H1 (cell line): ENCODE measurements at regions not wholly inside any gene's neighbourhood (a gene's known extent, or its start where the extent isn't known, plus 50 kb on each side); places are given as distances from the start of the nearest gene placed in this dataset.

ENCODE experiments used
- CEBPB ChIP-seq: IDR thresholded peaks from 2 replicates; pipeline ENCODE4 v1.6.1; 2012; ENCODE audit warnings: low read depth, low read length
- RBBP5 ChIP-seq: IDR thresholded peaks from 2 replicates; pipeline ENCODE4 v1.7.1; 2012; ENCODE audit warnings: low read depth, mild to moderate bottlenecking, inconsistent platforms, low read length, moderate library complexity, borderline replicate concordance
- SP1 ChIP-seq: IDR thresholded peaks from 2 replicates; pipeline ENCODE4 v1.6.1; 2011; ENCODE audit warnings: low read depth, low read length
- TF ChIP-seq, protein P1 (sequence below): fragments of 300-600 bp; sonication (generic); IDR thresholded peaks from 2 replicates; pipeline ENCODE4 v1.7.1; 2012; ENCODE audit warnings: low read length, moderate library complexity, mild to moderate bottlenecking, inconsistent platforms; ENCODE audit not compliant: insufficient replicate concordance

- TF ChIP-seq, protein P1, sequence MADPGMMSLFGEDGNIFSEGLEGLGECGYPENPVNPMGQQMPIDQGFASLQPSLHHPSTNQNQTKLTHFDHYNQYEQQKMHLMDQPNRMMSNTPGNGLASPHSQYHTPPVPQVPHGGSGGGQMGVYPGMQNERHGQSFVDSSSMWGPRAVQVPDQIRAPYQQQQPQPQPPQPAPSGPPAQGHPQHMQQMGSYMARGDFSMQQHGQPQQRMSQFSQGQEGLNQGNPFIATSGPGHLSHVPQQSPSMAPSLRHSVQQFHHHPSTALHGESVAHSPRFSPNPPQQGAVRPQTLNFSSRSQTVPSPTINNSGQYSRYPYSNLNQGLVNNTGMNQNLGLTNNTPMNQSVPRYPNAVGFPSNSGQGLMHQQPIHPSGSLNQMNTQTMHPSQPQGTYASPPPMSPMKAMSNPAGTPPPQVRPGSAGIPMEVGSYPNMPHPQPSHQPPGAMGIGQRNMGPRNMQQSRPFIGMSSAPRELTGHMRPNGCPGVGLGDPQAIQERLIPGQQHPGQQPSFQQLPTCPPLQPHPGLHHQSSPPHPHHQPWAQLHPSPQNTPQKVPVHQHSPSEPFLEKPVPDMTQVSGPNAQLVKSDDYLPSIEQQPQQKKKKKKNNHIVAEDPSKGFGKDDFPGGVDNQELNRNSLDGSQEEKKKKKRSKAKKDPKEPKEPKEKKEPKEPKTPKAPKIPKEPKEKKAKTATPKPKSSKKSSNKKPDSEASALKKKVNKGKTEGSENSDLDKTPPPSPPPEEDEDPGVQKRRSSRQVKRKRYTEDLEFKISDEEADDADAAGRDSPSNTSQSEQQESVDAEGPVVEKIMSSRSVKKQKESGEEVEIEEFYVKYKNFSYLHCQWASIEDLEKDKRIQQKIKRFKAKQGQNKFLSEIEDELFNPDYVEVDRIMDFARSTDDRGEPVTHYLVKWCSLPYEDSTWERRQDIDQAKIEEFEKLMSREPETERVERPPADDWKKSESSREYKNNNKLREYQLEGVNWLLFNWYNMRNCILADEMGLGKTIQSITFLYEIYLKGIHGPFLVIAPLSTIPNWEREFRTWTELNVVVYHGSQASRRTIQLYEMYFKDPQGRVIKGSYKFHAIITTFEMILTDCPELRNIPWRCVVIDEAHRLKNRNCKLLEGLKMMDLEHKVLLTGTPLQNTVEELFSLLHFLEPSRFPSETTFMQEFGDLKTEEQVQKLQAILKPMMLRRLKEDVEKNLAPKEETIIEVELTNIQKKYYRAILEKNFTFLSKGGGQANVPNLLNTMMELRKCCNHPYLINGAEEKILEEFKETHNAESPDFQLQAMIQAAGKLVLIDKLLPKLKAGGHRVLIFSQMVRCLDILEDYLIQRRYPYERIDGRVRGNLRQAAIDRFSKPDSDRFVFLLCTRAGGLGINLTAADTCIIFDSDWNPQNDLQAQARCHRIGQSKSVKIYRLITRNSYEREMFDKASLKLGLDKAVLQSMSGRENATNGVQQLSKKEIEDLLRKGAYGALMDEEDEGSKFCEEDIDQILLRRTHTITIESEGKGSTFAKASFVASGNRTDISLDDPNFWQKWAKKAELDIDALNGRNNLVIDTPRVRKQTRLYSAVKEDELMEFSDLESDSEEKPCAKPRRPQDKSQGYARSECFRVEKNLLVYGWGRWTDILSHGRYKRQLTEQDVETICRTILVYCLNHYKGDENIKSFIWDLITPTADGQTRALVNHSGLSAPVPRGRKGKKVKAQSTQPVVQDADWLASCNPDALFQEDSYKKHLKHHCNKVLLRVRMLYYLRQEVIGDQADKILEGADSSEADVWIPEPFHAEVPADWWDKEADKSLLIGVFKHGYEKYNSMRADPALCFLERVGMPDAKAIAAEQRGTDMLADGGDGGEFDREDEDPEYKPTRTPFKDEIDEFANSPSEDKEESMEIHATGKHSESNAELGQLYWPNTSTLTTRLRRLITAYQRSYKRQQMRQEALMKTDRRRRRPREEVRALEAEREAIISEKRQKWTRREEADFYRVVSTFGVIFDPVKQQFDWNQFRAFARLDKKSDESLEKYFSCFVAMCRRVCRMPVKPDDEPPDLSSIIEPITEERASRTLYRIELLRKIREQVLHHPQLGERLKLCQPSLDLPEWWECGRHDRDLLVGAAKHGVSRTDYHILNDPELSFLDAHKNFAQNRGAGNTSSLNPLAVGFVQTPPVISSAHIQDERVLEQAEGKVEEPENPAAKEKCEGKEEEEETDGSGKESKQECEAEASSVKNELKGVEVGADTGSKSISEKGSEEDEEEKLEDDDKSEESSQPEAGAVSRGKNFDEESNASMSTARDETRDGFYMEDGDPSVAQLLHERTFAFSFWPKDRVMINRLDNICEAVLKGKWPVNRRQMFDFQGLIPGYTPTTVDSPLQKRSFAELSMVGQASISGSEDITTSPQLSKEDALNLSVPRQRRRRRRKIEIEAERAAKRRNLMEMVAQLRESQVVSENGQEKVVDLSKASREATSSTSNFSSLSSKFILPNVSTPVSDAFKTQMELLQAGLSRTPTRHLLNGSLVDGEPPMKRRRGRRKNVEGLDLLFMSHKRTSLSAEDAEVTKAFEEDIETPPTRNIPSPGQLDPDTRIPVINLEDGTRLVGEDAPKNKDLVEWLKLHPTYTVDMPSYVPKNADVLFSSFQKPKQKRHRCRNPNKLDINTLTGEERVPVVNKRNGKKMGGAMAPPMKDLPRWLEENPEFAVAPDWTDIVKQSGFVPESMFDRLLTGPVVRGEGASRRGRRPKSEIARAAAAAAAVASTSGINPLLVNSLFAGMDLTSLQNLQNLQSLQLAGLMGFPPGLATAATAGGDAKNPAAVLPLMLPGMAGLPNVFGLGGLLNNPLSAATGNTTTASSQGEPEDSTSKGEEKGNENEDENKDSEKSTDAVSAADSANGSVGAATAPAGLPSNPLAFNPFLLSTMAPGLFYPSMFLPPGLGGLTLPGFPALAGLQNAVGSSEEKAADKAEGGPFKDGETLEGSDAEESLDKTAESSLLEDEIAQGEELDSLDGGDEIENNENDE: no peak
- TF ChIP-seq CEBPB (no peak), SP1 (no peak), RBBP5 (no peak)
- TF ChIP-seq, all 59 proteins: peak for 0
Measured at GRCh38 chr10:3413937-3414666, 241.5 kb upstream of the PITRM1 start (continued).
